H9 (cell line): ENCODE measurements at regions not wholly inside any gene's neighbourhood (a gene's known extent, or its start where the extent isn't known, plus 50 kb on each side); places are given as distances from the start of the nearest gene placed in this dataset.
A peak's percentile ranks its signal among the peaks of the same experiment; 100 is the strongest.

Source experiments
- DNase-seq: peaks from one replicate; pipeline ENCODE4 v3.0.0-alpha.2; 2017
- H2AFZ ChIP-seq: one replicate; pipeline ENCODE4 v1.6.1; 2013; ENCODE audit warnings: mild to moderate bottlenecking, low read length, control low read depth, moderate library complexity
- H2AK5ac ChIP-seq: 2 replicates; pipeline ENCODE4 v1.6.1; 2013; ENCODE audit warnings: low read length, control low read depth, mixed read lengths; ENCODE audit not compliant: insufficient read length
- H2BK120ac ChIP-seq: one replicate; pipeline ENCODE4 v1.6.1; 2013; ENCODE audit warnings: low read depth, mild to moderate bottlenecking, low read length, control low read depth, inconsistent platforms; ENCODE audit not compliant: poor library complexity, severe bottlenecking
- H2BK12ac ChIP-seq: 2 replicates; pipeline ENCODE4 v1.6.1; 2013; ENCODE audit warnings: low read length, control low read depth, mixed read lengths, low read depth; ENCODE audit not compliant: insufficient read length
- H2BK15ac ChIP-seq: 2 replicates; pipeline ENCODE4 v1.6.1; 2013; ENCODE audit warnings: low read depth, low read length, control low read depth
- H2BK20ac ChIP-seq: one replicate; pipeline ENCODE4 v1.6.1; 2013; ENCODE audit warnings: low read depth, mild to moderate bottlenecking, low read length, control low read depth, inconsistent platforms; ENCODE audit not compliant: poor library complexity, severe bottlenecking
- H2BK5ac ChIP-seq: 2 replicates; pipeline ENCODE4 v1.6.1; 2013; ENCODE audit warnings: low read length, control low read depth, mixed read lengths; ENCODE audit not compliant: insufficient read length
- H3K14ac ChIP-seq: 2 replicates; pipeline ENCODE4 v1.6.1; 2013; ENCODE audit warnings: low read length, control low read depth; ENCODE audit not compliant: insufficient read depth
- H3K18ac ChIP-seq: 2 replicates; pipeline ENCODE4 v1.6.1; 2013; ENCODE audit warnings: low read depth, mild to moderate bottlenecking, mixed read lengths, low read length, control low read depth; ENCODE audit not compliant: insufficient read length
- H3K23ac ChIP-seq: 2 replicates; pipeline ENCODE4 v1.6.1; 2013; ENCODE audit warnings: low read length, control low read depth, mixed read lengths, low read depth; ENCODE audit not compliant: insufficient read length
- H3K23me2 ChIP-seq: 2 replicates; pipeline ENCODE4 v1.6.1; 2013; ENCODE audit warnings: low read depth, mild to moderate bottlenecking, mixed read lengths, low read length, control low read depth; ENCODE audit not compliant: insufficient read length, poor library complexity, severe bottlenecking
- H3K27ac ChIP-seq: 2 replicates; pipeline ENCODE4 v1.5.1; 2013; ENCODE audit warnings: low read length, control low read depth, mixed read lengths, low read depth; ENCODE audit not compliant: insufficient read length
- H3K27me3 ChIP-seq: 2 replicates; pipeline ENCODE4 v1.6.1; 2013; ENCODE audit warnings: low read length, control low read depth, inconsistent platforms; ENCODE audit not compliant: insufficient read depth
- H3K4ac ChIP-seq: 2 replicates; pipeline ENCODE4 v1.6.1; 2013; ENCODE audit warnings: low read depth, mild to moderate bottlenecking, control low read depth, inconsistent platforms, low read length, moderate library complexity
- H3K4me1 ChIP-seq: 2 replicates; pipeline ENCODE4 v1.6.1; 2013; ENCODE audit warnings: low read length, control low read depth, inconsistent platforms; ENCODE audit not compliant: insufficient read depth
- H3K4me2 ChIP-seq: 2 replicates; pipeline ENCODE4 v1.6.1; 2013; ENCODE audit warnings: low read length, control low read depth, mixed read lengths; ENCODE audit not compliant: insufficient read length, insufficient read depth
- H3K56ac ChIP-seq: 2 replicates; pipeline ENCODE4 v1.6.1; 2013; ENCODE audit warnings: low read depth, mild to moderate bottlenecking, mixed read lengths, low read length, control low read depth; ENCODE audit not compliant: insufficient read length
- H3K79me1 ChIP-seq: 2 replicates; pipeline ENCODE4 v1.6.1; 2013; ENCODE audit warnings: low read depth, mild to moderate bottlenecking, moderate library complexity, low read length, control low read depth, inconsistent platforms; ENCODE audit not compliant: insufficient read depth, poor library complexity, severe bottlenecking
- H3K79me2 ChIP-seq: 2 replicates; pipeline ENCODE4 v1.6.1; 2013; ENCODE audit warnings: low read length, control low read depth, inconsistent platforms; ENCODE audit not compliant: insufficient read depth
- H3K9ac ChIP-seq: 2 replicates; pipeline ENCODE4 v1.6.1; 2013; ENCODE audit warnings: low read length, control low read depth, mixed read lengths; ENCODE audit not compliant: insufficient read length; ENCODE audit errors: extremely low read depth
- H3K9me3 ChIP-seq: one replicate; pipeline ENCODE4 v1.6.1; 2013; ENCODE audit warnings: low read depth, low read length, inconsistent platforms; ENCODE audit not compliant: control insufficient read depth
- H3T11ph ChIP-seq: one replicate; pipeline ENCODE4 v1.6.1; 2013; ENCODE audit warnings: mild to moderate bottlenecking, low read length, control low read depth, inconsistent platforms
- H4K20me1 ChIP-seq: one replicate; pipeline ENCODE4 v1.6.1; 2013; ENCODE audit not compliant: control insufficient read depth, insufficient read length, insufficient read depth
- H4K5ac ChIP-seq: 2 replicates; pipeline ENCODE4 v1.6.1; 2013; ENCODE audit warnings: low read depth, mild to moderate bottlenecking, mixed read lengths, low read length, control low read depth; ENCODE audit not compliant: insufficient read length
- H4K8ac ChIP-seq: replicated peaks from 2 replicates; pipeline ENCODE4 v1.6.1; 2013; ENCODE audit warnings: low read length, control low read depth, mixed read lengths, low read depth; ENCODE audit not compliant: insufficient read length
- H4K91ac ChIP-seq: 2 replicates; pipeline ENCODE4 v1.6.1; 2013; ENCODE audit warnings: low read depth, mild to moderate bottlenecking, moderate library complexity, mixed read lengths, low read length, control low read depth; ENCODE audit not compliant: insufficient read length
- H3K27ac Mint-ChIP-seq, 3 experiments: 2 replicates in 2 of 3; 3 replicates in 1 of 3; pipeline ENCODE4 v1.8.0; 2020 to 2021; ENCODE audit warnings: mixed read lengths in 3 of 3, mild to moderate bottlenecking in 1 of 3, moderate library complexity in 1 of 3
- H3K27me3 Mint-ChIP-seq: 2 replicates; pipeline ENCODE4 v1.8.0; 2021; ENCODE audit warnings: low read depth, mild to moderate bottlenecking, moderate library complexity, mixed read lengths
- H3K36me3 Mint-ChIP-seq, 3 experiments: 2 replicates in 2 of 3; 3 replicates in 1 of 3; pipeline ENCODE4 v1.8.0; 2020 to 2021; ENCODE audit warnings: low read depth in 3 of 3, mixed read lengths in 3 of 3; ENCODE audit not compliant: insufficient read depth in 1 of 3
- H3K4me1 Mint-ChIP-seq, 2 experiments: 2 replicates each; pipeline ENCODE4 v1.8.0; 2020; ENCODE audit warnings: mixed read lengths in 2 of 2
- H3K4me3 Mint-ChIP-seq, 2 experiments: 2 replicates in 1 of 2; 3 replicates in 1 of 2; pipeline ENCODE4 v1.8.0; 2020 to 2021; ENCODE audit warnings: mild to moderate bottlenecking in 2 of 2, mixed read lengths in 2 of 2, moderate library complexity in 1 of 2
- H3K9me3 Mint-ChIP-seq, 2 experiments: 2 replicates in 1 of 2; 3 replicates in 1 of 2; pipeline ENCODE4 v1.8.0; 2020; ENCODE audit warnings: mild to moderate bottlenecking in 2 of 2, mixed read lengths in 2 of 2, moderate library complexity in 1 of 2
- CTCF ChIP-seq: fragments of 200-600 bp; sonication (generic); conservative IDR thresholded peaks from 3 replicates; pipeline ENCODE4 v1.8.0; 2021; ENCODE audit warnings: antibody characterized with exemption, mild to moderate bottlenecking
- WGBS: extraction: QIAGEN DNeasy Blood & Tissue Kit; methylation state at CpG from one replicate; pipeline ENCODE4 v1.1.7; 2013; ENCODE audit warnings: missing lambda C conversion rate, low lambda C conversion rate, mixed read lengths; ENCODE audit not compliant: insufficient read length; ENCODE audit errors: extremely low coverage; 5-methylcytosine and 5-hydroxymethylcytosine counted together

GRCh38 chr6:167579806-167580618 is 246.7 kb upstream of the AFDN start:
- Histone ChIP-seq H3K79me1 (no peaks in the 10 kb centered on the region), H2BK12ac (no peak overlapping the region), H2AK5ac (no peak overlapping the region), H3K4ac (no peak overlapping the region), H2BK15ac (no peak overlapping the region), H4K91ac (no peak overlapping the region), H3K14ac (no peak overlapping the region), H3K23ac (no peak overlapping the region), H2BK120ac (no peak overlapping the region), H4K8ac (no peak overlapping the region), H2AFZ (no peak overlapping the region), H2BK20ac (no peak overlapping the region), H3K18ac (no peak overlapping the region), H3K4me2 (no peak overlapping the region), H3K27ac (no peak overlapping the region), H3K4me1 (no peaks in the 10 kb centered on the region), H3K79me2 (no peaks in the 10 kb centered on the region), H4K5ac (no peak overlapping the region), H3K27me3 (no peaks in the 10 kb centered on the region), H3K23me2 (no peaks in the 10 kb centered on the region), H3K9me3 (no peaks in the 10 kb centered on the region), H4K20me1 (no peaks in the 10 kb centered on the region), H2BK5ac (no peak overlapping the region), H3K56ac (no peak overlapping the region), H3T11ph (no peak overlapping the region), H3K9ac (no peak overlapping the region)
- Mint-ChIP-seq H3K9me3 (peaks cover 4 to 5% of the 10 kb centered on the region in 2 experiments; a peak in 2 of 5 replicates), H3K27me3 (peaks cover 16% of the 10 kb centered on the region), H3K4me3 (no peak overlapping the region), H3K4me1 (peaks cover 11 to 18% of the 10 kb centered on the region in 2 experiments), H3K27ac (peak overlapping the region in 1 of 3 experiments; percentile 12; a peak in 1 of 7 replicates), H3K36me3 (peaks cover 0 to 6% (median 0%) of the 10 kb centered on the region in 3 experiments; a peak in 2 of 7 replicates)
- no peak for TF ChIP-seq CTCF
- no peak for DNase-seq
- WGBS, result no CpG with 5 or more reads among the region's 9 CpGs
